ENCODE measurements at regions not wholly inside any gene's neighbourhood (a gene's known extent, or its start where the extent isn't known, plus 50 kb on each side); places are given as distances from the start of the nearest gene placed in this dataset.

DNA sequence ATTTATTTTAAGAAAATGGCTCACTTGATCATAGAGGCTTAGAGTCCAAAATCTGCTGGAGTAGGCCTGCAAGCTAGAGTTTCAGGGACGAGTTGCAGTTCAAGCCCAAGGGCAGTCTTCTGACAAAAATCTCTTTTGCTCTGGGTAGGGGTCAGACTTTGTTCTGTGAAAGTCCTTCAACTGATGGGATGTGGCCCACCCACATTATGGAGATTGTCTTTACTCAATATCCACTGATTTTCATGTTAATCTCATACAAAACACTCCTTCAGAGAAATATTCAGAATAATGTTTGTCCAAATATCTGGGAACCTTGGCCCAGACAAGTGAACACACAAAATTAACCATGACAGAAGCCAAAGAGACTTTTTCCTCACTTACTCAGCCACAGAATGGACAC lies 98.6 kb upstream of the RSPO3 start:
- TF ChIP-seq, protein P1, sequence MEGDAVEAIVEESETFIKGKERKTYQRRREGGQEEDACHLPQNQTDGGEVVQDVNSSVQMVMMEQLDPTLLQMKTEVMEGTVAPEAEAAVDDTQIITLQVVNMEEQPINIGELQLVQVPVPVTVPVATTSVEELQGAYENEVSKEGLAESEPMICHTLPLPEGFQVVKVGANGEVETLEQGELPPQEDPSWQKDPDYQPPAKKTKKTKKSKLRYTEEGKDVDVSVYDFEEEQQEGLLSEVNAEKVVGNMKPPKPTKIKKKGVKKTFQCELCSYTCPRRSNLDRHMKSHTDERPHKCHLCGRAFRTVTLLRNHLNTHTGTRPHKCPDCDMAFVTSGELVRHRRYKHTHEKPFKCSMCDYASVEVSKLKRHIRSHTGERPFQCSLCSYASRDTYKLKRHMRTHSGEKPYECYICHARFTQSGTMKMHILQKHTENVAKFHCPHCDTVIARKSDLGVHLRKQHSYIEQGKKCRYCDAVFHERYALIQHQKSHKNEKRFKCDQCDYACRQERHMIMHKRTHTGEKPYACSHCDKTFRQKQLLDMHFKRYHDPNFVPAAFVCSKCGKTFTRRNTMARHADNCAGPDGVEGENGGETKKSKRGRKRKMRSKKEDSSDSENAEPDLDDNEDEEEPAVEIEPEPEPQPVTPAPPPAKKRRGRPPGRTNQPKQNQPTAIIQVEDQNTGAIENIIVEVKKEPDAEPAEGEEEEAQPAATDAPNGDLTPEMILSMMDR (conservative IDR thresholded peaks at IDR 0.05 in 1 of 2, IDR thresholded peaks at IDR 0.05 in 1 of 2; ENCODE audit: extremely low read depth in 1 of 2, insufficient read depth in 1 of 2, low read depth in 1 of 2, low read length in 2 of 2) = no peak
- TF ChIP-seq EZH2 (IDR thresholded peaks at IDR 0.05; ENCODE audit: borderline replicate concordance, low read length) = no peak

Data from mammary epithelial cell (primary cell).